DMS 273 (cell line): ENCODE measurements at regions not wholly inside any gene's neighbourhood (a gene's known extent, or its start where the extent isn't known, plus 50 kb on each side); places are given as distances from the start of the nearest gene placed in this dataset.

Experiments used
- DNase-seq: peaks from one replicate; lab custom pipeline; 2025; ENCODE audit not compliant: unreplicated experiment; lab: John Stamatoyannopoulos, UW

- no peak for DNase-seq
Measured at GRCh38 chr6:145175470-145175869, 559.9 kb downstream of the EPM2A start.

- no peak for DNase-seq
Measured at GRCh38 chr6:145178391-145178790, 556.9 kb downstream of the EPM2A start.

- no peak for DNase-seq
Measured at GRCh38 chr6:145187491-145188206, 547.7 kb downstream of the EPM2A start.

- no peak for DNase-seq
Measured at GRCh38 chr6:145189836-145190235, 545.5 kb downstream of the EPM2A start.

DNA sequence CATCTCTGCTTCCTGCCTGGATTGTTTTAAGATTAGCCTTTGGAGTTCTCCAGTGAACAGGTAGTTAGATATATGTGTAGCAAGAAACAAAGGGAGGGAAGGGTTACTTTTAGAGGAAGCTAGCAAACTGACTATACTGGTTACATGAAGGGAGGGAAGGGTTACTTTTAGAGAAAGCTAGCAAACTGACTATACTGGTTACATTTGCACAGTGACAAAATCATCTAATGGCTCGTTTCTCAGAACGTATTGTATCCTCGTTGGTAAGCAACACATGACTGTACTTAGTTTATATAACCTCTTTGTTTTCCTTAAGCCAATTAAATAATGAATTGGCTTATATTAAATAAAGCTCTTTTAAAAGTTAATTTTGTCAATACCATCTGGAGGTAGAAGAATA lies 540.9 kb downstream of the EPM2A start:
- DNase-seq, result no peak

DNA sequence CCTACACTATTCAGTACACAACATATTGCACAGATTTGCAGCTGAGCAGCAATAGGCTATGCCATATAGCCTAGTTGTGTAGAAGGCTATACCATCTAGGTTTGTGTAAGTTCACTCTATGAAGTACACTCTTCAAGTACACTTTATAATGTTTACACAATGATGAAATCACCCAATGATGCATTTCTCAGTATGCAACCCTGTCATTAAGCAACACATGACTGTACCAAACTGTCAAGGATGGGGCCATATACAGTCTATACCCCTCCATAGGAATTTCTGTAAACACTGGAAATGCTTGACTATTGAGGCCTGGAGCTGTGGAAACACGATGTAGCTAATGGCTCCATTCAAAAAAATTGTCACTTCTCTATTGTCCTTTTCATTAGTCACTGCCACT lies 535.4 kb downstream of the EPM2A start:
- no peak for DNase-seq

DNA sequence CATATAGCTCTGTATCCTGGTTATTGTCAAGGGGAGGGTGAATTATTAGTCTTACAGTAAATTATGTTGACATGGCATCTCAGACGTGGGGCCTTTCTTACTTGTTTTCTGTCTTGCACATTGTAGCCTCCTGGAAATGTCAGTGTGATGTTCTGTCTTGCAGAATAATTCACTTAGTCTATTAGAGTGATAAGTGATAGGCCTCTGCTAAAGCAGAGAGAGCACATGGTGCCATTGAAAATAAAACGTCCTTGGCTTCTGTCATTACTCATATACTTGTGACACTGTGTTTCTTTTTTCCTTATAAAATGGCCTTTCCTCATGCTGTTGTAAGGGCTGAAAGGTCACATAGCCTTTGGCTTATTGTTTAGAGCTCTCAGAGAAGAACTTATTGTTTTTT lies 531.0 kb downstream of the EPM2A start:
- DNase-seq, result no peak

DNA sequence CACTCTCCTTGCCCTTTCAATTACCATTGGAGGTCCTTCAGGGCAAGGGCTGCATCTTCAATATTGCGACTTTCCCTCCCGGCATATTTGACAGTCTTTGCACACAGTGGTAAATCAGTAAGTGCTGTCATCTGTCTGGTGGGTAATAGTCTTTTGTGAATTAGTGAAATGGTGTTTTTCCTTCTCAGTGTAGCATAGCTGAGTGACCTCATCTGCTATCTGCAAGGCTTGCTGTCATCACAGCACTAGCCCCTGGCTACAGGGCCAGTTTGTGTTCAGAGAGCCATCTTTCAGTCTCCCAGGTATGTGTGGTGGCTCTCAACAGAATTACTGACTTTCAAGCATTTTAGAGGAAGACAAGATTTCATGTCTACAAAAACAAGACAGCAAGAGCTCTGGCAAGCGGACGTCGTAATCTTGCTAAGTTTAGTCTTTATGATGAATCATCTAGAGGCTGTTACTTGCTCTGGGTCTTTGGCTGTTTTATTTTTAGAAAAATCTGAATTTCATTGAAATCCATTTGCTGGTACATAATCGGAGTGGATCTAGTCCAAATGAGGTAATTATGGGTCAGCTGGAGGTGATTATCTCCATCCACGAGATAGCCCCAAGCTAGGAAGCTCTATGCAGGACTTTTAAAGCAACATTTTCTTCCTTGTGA lies 528.9 kb downstream of the EPM2A start:
- no peak for DNase-seq

DNA sequence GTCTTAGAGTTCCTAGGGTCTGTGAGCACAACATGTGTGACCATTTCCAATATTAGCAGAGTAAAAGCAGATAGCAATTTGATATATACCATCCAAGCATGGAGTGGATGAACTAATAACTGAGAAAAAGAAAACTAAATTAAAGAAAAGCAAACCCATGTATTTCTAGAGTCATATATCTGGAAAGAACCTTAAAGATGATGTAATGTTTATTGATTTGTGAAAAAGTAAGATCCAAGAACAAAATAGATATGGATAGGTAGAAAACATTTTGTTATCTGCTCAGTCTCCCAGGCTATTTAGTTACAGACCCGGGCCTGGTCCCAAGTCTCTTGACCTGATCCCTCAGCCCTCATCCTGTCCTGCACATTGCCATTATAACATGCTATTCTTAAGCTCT lies 526.8 kb downstream of the EPM2A start:
- no peak for DNase-seq

GRCh38 chr6:145209272-145209671 lies 526.0 kb downstream of the EPM2A start:
- no peak for DNase-seq

GRCh38 chr6:145212813-145213212 lies 522.5 kb downstream of the EPM2A start:
- DNase-seq, result no peak

DNA sequence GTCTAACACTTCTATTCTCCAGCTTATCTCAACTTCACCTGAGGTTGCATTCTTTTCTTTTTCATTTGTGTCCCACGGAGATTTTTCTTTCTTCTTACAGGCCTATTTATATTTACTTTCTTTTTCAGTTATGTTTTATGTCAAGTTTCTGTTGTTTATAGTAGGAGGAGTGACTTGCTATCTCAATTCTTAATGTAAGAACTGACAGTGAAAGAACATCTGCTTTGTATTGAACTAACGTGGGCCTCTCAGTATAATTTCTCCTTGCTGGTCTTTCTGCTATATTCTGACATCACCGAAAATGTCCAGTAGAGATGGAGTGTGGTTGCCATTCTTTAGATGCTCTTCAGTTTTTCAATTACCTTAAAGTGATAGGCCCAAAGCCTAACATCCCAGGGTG lies 521.7 kb downstream of the EPM2A start:
- DNase-seq, result no peak

- DNase-seq, result peak; percentile 45
Measured at GRCh38 chr6:145214570-145214969, 520.8 kb downstream of the EPM2A start.

DNA sequence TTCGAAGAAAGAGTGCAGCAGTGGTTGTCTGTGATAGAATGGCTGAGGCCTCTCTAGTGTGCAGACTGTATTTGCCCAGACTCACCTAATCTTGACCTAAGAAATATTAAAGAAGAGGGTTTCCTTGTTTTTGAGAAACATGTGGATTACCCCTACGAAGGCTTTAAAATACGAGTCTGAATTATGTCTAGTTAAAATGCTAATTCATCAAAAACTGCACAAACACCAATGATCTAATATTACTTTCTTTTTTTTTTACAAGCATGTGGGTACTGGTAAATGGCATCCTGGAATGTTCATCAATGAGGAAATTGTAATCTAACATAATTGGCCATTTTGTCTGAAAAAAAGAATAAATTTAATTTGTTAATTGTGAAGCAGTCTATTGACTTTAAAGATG lies 510.9 kb downstream of the EPM2A start:
- DNase-seq, result no peak

DNA sequence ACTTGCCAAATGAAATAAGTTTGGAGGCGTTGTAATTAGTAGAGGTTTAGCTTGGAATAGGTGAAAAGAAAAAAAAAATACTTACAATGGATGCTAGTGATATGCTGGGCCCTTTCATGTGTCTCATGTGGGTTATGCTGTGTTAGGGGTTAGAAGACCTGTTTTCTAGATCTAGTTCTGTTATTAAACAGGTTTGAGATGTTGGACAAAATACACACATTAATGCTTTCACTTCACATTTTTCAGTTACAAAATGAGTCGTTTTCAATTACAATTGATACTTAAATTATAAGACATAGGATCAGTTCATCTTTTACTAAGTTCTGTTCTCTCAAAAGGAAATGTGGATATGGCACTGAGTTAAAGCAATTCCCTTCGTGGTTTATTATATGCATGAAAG lies 509.8 kb downstream of the EPM2A start:
- DNase-seq, result no peak

- no peak for DNase-seq
Measured at GRCh38 chr6:145227593-145227992, 507.7 kb downstream of the EPM2A start.

DNA sequence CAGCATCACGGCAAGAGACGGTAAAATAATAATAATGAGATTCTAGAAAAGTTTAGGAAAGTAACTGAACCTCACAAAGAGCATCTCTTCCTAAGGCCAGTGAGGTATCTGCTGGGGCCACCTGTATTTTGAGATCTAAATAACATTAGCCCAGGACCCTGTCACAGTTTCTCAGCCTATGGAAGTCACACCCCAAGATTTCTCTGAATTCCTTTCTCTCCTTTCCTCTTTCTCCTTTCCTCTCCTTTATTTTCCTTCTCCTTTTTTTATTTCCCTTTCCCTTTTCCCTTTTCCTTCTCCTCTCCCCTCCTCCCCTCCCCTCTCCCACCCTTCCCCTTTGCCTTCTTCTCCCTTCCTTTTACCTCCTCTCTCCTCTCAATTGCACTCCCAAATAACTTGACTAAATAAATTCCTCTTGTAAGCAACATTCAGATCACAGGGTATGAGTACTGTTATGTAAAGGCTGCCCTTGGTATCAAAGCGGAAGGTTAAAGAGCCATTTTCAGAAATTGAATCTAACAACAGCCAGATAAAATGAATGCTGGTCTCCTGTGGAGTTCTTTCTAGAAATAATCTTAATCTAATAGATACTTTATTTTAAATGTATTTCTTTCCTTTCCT lies 506.2 kb downstream of the EPM2A start:
- DNase-seq, result no peak

GRCh38 chr6:145233955-145234354 lies 501.4 kb downstream of the EPM2A start:
- no peak for DNase-seq

GRCh38 chr6:145235207-145235606 lies 500.1 kb downstream of the EPM2A start:
- no peak for DNase-seq

- DNase-seq, result no peak
Measured at GRCh38 chr6:145238787-145239186, 496.5 kb downstream of the EPM2A start.

DNA sequence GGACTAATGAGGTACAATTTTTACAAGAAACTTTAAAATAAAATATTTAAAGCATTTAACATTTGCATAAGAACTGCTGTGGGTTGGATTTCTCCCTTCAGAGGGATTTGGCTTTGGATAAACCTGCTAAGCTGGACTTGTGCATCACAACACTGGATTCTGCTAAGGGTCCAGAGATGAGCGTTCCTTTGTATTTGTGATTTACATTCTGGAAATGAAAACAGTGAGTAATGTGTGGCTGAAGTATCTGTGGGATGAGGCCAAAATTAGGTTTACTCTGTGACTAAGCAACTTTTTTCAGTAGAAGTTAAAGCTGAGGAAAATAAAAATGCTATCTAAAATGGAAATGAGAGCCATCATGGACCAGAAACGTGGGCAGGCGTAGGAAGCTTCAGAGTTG lies 494.3 kb downstream of the EPM2A start:
- DNase-seq, result no peak

DNA sequence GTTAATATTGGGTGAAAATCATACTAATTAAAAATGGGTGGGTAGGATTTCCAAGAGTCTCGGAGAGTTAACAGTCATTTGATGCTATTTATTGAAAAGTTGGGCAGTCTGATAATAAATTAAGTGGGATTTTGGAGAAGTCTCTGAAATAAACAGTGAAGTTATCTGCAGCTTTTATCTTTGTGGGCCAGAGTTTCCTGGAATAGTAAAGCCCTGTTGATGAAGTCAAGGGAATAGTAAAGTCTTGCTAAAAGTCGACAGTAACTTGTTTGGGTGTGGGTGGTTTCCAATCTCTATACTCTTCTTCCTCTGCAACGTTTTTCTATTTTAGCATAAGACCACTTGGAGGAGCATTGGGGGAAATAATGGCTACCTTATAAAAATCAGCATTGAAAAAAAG lies 493.6 kb downstream of the EPM2A start:
- no peak for DNase-seq
